A549 (cell line): ENCODE measurements at regions not wholly inside any gene's neighbourhood (a gene's known extent, or its start where the extent isn't known, plus 50 kb on each side); places are given as distances from the start of the nearest gene placed in this dataset.
"Not testable (repeated sequence)": the region's sequence is repeated elsewhere in the genome, so short reads cannot be mapped to it uniquely, and the experiment has no call there.

ENCODE experiments used
- BCL3 ChIP-seq: fragments of >200 bp; sonication (Bioruptor Twin); formaldehyde crosslinking; IDR thresholded peaks from 3 replicates; pipeline ENCODE4 v1.6.1; 2016
- CBX2 ChIP-seq: fragments of 200-600 bp; sonication (generic); IDR thresholded peaks from 2 replicates; pipeline ENCODE4 v1.6.1; 2016; ENCODE audit warnings: low read depth, mild to moderate bottlenecking, borderline replicate concordance
- CEBPB ChIP-seq, 2 experiments: fragments of >200 bp in 1 of 2; sonication (Bioruptor Twin) in 1 of 2; formaldehyde crosslinking in 1 of 2; IDR thresholded peaks; 2 replicates each; pipeline ENCODE4 v1.6.1; 2012 to 2016
- CHD2 ChIP-seq: fragments of 150-350 bp; IDR thresholded peaks from 2 replicates; pipeline ENCODE4 v1.6.1; 2014; ENCODE audit warnings: low read length; ENCODE audit not compliant: partially characterized antibody
- GATA3 ChIP-seq: IDR thresholded peaks from 2 replicates; pipeline ENCODE4 v1.6.1; 2012; ENCODE audit warnings: borderline replicate concordance
- RAD21 ChIP-seq, 2 experiments: fragments of >200 bp in 1 of 2; sonication (Bioruptor Twin) in 1 of 2; formaldehyde crosslinking in 1 of 2; IDR thresholded peaks in 1 of 2; conservative IDR thresholded peaks in 1 of 2; 2 replicates in 1 of 2; 3 replicates in 1 of 2; pipeline ENCODE4 v1.6.1; 2012 to 2018; ENCODE audit warnings: inconsistent platforms in 1 of 2
- TP53 ChIP-seq: fragments of 250-450 bp; sonication (Bioruptor Pico); IDR thresholded peaks from 2 replicates; pipeline ENCODE4 v1.5.0; 2021; ENCODE audit warnings: mild to moderate bottlenecking, moderate library complexity
- TF ChIP-seq, protein P1 (sequence below): fragments of >200 bp; sonication (Bioruptor Twin); formaldehyde crosslinking; IDR thresholded peaks from 3 replicates; pipeline ENCODE4 v1.5.1; 2016

- TF ChIP-seq CEBPB (IDR thresholded peaks at IDR 0.05); BCL3; TP53 (CRISPR knock-in tag); GATA3; CBX2; CHD2; RAD21 (conservative IDR thresholded peaks at IDR 0.05 in 1 of 2, IDR thresholded peaks at IDR 0.05 in 1 of 2): not testable (repeated sequence)
- TF ChIP-seq, protein P1, sequence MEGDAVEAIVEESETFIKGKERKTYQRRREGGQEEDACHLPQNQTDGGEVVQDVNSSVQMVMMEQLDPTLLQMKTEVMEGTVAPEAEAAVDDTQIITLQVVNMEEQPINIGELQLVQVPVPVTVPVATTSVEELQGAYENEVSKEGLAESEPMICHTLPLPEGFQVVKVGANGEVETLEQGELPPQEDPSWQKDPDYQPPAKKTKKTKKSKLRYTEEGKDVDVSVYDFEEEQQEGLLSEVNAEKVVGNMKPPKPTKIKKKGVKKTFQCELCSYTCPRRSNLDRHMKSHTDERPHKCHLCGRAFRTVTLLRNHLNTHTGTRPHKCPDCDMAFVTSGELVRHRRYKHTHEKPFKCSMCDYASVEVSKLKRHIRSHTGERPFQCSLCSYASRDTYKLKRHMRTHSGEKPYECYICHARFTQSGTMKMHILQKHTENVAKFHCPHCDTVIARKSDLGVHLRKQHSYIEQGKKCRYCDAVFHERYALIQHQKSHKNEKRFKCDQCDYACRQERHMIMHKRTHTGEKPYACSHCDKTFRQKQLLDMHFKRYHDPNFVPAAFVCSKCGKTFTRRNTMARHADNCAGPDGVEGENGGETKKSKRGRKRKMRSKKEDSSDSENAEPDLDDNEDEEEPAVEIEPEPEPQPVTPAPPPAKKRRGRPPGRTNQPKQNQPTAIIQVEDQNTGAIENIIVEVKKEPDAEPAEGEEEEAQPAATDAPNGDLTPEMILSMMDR = not testable (repeated sequence)
These were observed 80.9 kb upstream of the ADORA2B start for GRCh38 chr17:15864061-15864460.
